Kidney epithelial cell (primary cell): ENCODE measurements at regions not wholly inside any gene's neighbourhood (a gene's known extent, or its start where the extent isn't known, plus 50 kb on each side); places are given as distances from the start of the nearest gene placed in this dataset.

ENCODE experiments used
- DNase-seq: peaks from one replicate; pipeline ENCODE4 v3.0.0-alpha.2; 2010; ENCODE audit warnings: low read depth
- H3K27me3 ChIP-seq: 2 replicates; pipeline ENCODE4 v1.6.0; 2011; ENCODE audit warnings: low read length; ENCODE audit not compliant: control insufficient read depth, insufficient read depth
- H3K36me3 ChIP-seq: 2 replicates; pipeline ENCODE4 v1.5.1; 2011; ENCODE audit warnings: low read length; ENCODE audit not compliant: control insufficient read depth, insufficient read depth
- H3K4me3 ChIP-seq: 2 replicates; pipeline ENCODE4 v1.5.1; 2011; ENCODE audit warnings: low read depth, mild to moderate bottlenecking, control low read depth, low read length
- TF ChIP-seq, protein P1 (sequence below): IDR thresholded peaks from 2 replicates; pipeline ENCODE4 v1.5.1; 2011; ENCODE audit warnings: mild to moderate bottlenecking, moderate library complexity, low read length, control low read depth, inconsistent platforms; ENCODE audit not compliant: insufficient read depth, poor library complexity, severe bottlenecking

DNA sequence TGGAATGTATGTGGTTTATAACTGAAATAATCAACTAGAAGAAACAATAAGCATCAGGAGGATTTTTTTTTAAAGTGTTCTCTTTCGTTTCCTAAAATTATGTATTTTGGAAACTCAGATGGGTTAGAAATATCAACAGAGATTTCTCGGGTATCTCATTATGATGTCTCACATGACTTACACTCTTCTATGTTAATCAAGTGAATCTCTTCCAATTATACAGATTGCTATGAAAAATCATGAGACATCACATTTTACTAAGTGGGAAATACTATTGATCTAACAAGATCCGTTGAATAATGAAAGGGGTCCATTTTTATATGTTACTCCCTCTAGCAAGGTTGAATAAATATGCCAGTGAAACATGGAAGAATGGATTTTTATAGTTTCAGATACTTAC is 54.7 kb upstream of the NRIP1 start:
- DNase-seq, result no peak
- Histone ChIP-seq H3K4me3 (no peak overlapping the region), H3K36me3 (no peaks in the 10 kb centered on the region), H3K27me3 (no peaks in the 10 kb centered on the region)
- TF ChIP-seq, protein P1, sequence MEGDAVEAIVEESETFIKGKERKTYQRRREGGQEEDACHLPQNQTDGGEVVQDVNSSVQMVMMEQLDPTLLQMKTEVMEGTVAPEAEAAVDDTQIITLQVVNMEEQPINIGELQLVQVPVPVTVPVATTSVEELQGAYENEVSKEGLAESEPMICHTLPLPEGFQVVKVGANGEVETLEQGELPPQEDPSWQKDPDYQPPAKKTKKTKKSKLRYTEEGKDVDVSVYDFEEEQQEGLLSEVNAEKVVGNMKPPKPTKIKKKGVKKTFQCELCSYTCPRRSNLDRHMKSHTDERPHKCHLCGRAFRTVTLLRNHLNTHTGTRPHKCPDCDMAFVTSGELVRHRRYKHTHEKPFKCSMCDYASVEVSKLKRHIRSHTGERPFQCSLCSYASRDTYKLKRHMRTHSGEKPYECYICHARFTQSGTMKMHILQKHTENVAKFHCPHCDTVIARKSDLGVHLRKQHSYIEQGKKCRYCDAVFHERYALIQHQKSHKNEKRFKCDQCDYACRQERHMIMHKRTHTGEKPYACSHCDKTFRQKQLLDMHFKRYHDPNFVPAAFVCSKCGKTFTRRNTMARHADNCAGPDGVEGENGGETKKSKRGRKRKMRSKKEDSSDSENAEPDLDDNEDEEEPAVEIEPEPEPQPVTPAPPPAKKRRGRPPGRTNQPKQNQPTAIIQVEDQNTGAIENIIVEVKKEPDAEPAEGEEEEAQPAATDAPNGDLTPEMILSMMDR, result no peak

DNA sequence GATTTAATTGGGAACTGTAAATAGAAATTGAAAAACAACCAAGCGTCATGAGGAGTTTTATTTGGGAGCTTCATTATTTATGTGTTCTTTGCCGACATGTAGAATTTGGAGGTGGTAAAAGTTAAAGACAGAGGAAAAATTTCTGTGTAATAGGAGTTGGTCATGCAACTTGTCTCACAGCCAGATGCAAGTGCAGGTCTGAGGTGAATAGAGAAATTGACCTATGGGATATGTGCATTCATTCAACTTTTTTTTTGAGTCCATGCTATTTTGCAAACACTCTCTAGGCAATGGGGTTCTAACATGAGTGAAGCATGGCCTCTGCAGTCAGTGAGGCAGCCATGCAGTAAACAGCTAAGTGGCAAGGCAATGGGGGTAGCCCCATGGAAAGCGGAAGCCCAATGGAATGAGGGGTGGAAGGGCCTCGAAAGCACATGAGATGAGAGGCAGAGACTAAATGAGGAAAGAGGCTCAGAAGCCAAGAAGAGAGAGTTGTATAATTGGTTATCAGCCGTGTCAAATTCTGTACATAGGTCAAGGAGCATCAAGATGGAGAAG is 56.4 kb upstream of the NRIP1 start:
- TF ChIP-seq, protein P1, result no peak

DNA sequence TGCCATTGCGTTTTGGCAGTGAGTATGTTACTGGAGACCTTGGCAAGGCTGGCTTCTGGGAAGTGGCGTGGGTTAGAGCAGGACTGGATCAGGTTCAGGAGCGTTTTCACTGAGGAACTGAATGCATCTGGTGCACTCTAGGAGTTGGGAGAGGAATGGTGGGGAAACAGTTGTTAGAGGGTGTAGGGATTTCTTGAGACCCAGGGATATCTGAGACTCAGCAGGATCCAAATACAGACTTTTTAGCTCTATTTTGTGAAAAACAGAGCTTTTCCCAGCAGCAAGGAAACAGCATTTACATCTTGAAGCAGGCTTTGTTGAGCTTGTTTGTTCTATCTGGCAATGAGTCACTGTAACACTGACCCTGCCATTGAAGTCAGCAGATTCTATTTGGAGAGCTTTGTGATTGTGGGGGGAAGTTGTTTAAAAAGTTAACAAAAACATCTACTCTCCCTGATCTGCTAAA is 56.9 kb upstream of the NRIP1 start:
- no peaks in the 10 kb centered on the region for H3K36me3 ChIP-seq
- no peaks in the 10 kb centered on the region for H3K27me3 ChIP-seq
- DNase-seq, result no peak
- H3K4me3 ChIP-seq, result no peak overlapping the region
- TF ChIP-seq, protein P1, result no peak

More for the DNA sequence above, 56.4 kb upstream of the NRIP1 start:
- Histone ChIP-seq H3K27me3 (no peaks in the 10 kb centered on the region), H3K36me3 (no peaks in the 10 kb centered on the region), H3K4me3 (no peak overlapping the region)
- no peak for DNase-seq

DNA sequence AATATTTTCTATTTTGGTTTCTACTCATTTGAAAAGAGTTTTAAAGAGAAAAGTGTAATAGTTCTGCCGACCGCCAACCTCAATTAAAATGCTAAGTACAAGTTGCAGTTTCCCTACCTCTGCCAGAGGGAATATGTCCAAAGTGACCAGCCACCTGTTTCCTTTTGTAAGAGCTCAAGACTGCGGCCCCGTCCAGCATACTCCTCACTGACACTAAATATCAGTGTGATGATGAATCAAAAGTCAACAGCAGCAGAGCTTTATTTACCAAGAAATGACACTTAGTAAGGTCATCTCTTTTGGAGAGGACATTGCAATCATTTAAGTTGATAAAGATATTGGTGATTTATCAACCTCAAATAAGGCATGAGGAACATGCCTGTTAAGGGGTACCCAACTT is 57.4 kb upstream of the NRIP1 start:
- H3K27me3 ChIP-seq, result no peaks in the 10 kb centered on the region
- no peak for DNase-seq
- TF ChIP-seq, protein P1, result no peak
- H3K4me3 ChIP-seq, result no peak overlapping the region
- H3K36me3 ChIP-seq, result no peaks in the 10 kb centered on the region

DNA sequence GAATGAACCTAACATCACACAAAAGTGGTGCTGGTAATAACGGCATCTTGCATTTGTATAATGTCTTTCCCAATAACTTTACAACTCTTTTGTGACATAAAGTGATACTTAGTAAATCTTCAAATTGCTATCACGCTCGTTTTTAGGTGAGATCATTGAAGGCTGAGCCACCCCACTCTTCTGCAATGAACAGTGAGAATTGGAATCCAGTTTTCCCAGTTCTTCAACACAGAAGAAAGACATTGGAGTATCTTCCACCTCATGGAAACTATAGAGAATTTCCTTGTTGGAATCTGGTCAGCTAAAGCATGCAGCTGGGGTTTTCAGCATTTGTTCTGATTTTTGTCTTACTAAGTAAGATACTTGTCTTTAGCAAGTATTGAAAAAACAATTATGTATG is 59.9 kb upstream of the NRIP1 start:
- DNase-seq, result no peak
- H3K27me3 ChIP-seq, result no peaks in the 10 kb centered on the region
- H3K4me3 ChIP-seq, result no peak overlapping the region
- no peaks in the 10 kb centered on the region for H3K36me3 ChIP-seq
- TF ChIP-seq, protein P1, result no peak

DNA sequence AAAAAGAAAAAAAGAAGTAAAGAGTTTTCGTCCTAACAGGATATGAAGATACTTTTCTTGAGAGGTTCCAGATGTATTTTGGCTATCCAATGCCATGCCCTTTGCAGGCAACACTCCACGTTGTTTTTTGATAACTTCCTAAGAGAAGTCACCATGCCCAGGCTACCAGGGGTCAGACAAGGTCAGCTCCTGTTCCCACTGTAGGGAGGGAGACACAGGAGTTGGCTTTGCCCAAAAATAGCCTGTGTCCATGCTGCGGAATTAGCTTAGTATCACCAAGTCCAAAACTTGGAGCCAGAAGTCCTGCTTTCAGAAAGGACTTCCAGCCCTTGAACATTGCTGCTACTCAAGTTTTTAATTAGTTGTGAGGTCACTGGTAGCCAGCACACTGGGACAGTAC is 62.1 kb upstream of the NRIP1 start:
- Histone ChIP-seq H3K4me3 (no peak overlapping the region), H3K27me3 (no peaks in the 10 kb centered on the region), H3K36me3 (no peaks in the 10 kb centered on the region)
- no peak for DNase-seq
- TF ChIP-seq, protein P1, result no peak
